NCI-H460 (cell line): ENCODE measurements at regions not wholly inside any gene's neighbourhood (a gene's known extent, or its start where the extent isn't known, plus 50 kb on each side); places are given as distances from the start of the nearest gene placed in this dataset.
"Not testable (repeated sequence)": the region's sequence is repeated elsewhere in the genome, so short reads cannot be mapped to it uniquely, and the experiment has no call there.

Experiments used
- DNase-seq: peaks from one replicate; pipeline ENCODE4 v3.0.0-alpha.2; 2016; ENCODE audit warnings: low read depth; ENCODE audit errors: extremely low read depth

DNA sequence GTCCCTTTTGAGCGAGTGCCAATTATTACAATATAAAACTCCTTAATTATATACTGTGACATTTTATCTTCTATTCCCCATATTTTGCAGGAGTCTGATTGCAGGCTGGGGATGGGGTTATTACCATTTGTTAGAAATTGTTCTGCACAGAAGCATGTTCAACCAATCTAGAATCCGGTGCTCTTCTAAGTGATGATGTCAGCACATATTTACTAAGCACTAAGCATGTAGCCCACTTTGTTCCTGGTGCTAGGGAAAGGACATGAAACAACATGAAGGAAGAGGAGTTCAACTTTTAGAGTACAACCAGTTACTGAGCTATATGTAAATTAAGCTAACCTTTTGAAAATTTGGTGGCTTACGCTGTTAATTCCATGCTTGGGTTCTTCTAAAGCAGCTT is 52.8 kb upstream of the IL1RAPL2 start:
- no peak for DNase-seq

DNA sequence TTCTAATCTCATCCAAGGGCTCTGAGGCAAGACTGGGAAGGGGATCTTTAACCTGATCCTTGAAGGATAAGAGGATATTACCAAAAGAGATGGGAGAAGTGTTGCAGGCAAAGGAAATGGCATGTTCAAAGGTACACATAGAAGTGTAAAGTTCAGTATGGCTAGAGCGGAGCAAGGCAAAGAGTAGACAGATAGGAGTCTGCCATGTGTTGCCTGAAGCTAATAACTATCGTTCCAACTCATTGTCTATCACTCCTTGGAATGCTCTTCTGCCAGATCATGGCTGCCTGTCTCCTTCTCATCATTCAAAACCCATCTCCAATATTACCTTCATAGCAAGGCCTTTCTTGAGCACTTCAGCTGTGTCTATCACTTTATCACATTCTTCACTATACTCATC is 55.2 kb upstream of the IL1RAPL2 start:
- DNase-seq = no peak

DNA sequence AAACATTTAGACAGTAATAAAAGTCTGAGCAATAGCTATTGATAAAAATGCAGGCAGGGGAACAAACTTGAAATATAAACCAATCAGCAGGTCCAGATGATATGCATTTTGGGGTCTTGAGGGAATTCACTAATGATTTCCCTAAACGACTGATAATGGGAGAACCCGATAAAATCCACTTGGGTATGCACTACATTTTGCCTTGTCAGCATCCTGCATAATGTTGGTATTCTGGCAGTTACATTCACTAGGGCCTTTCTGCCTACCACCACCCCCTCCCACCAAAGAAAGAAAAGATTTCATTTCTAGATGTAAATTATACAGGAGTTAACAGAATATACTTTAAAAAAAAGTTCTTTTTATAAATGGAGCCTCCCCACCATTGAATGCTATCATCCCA is 63.5 kb upstream of the IL1RAPL2 start:
- no peak for DNase-seq

DNA sequence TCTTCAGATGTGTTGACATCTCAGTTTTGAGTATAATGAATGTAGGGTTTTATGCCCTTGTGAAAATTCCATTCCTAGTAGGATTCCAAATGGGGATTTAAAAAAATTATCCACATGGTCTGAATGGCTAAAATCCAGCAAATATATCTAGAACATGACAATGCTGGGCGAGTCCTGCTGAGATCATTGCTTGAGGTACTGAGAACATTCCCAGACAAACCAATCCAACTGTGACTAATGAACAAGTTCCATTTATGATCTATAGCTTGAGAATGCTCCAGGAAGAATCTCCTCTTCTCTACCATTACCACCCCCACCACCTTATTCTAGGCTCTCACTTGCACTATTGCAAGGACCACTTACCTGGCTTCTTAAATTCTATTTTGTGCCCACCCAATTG is 77.2 kb upstream of the IL1RAPL2 start:
- DNase-seq = no peak

DNA sequence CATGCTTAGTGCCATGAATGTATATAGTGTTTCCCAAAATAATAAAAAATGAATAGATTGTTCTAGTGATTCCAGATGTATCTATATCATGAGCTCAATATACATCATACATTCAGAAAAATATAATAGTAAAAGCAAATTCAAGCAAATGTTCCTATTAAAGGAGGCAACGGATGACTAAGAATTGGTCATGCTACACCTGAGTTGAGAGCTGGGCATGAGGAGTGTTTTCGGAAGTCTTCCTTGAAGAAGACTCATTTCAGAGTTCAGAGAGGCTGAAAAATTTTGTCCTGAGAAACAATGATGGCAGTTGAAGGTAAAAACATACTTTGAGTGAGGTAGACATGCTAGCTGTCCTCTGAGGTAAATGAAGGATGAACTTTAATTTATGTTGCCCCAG is 79.3 kb upstream of the IL1RAPL2 start:
- no peak for DNase-seq

DNA sequence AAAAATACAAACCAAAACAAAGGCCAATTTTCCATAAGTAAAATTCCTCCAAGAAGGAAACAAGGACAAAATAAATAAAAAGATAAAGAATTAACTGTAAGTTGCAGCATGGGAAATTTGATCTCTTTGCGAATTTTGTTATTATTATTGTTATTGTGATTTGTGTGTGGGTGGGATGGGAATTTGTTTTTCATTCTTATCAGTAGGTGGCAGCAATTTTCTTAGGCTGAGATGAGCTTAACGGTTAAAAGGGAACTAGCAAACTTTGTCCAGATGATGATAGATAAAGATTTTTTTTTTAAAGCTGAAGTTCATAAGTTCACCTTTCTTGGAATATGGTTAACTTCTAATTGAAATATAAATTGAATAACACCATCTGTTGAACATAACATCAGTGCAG is 83.2 kb upstream of the IL1RAPL2 start:
- DNase-seq = no peak

DNA sequence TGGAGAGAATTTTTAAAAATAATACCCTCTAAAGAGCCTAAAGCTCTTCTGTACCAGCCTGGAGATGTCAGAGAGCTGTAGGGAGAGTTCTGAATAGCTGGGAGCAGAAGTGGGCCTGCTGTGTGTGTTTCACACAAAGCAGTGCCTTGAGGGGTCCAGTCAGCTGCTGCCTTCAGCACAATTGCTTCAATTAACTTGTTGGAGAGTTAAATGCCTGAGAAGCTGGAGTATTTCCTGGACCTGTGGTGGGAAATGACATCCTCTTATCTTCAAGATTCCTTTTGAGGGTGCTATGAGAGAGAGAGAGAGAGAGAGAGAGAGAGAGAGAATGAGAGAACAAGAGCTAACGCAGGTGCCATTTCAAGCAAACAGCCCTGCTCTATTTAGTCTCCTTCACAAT is 96.2 kb upstream of the IL1RAPL2 start:
- no peak for DNase-seq

DNA sequence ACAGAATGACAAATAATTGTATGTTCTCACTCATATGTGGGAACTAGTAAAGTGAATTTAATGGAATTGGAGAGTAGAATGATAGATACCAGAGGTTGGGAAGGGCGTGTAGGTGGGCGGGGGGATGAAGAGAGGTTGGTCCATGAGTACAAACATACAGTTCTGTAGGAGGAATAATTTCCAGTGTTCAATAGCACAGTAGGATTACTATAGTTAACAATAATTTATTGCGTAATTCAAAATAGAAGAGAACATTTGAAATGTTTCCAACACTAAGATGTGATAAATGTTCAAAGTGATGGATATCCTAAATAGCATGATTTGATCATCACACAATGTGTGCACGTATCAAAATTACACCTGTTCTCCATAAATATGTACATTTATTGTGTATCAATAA is 106.2 kb upstream of the IL1RAPL2 start:
- DNase-seq = no peak

DNA sequence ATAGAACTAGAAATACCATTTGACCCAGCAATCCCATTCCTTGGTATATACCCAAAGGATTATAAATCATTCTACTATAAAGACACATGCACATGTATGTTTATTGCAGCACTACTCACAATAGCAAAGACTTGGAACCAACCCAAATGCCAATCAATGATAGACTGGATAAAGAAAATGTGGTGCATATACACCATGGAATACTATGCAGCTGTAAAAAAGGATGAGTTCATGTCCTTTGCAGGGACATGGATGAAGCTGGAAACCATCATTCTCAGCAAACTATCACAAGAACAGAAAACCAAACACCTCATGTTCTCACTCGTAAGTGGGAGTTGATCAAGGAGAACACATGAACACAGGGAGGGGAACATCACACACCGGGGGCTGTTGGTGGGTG is 108.9 kb upstream of the IL1RAPL2 start:
- not testable (repeated sequence) for DNase-seq

DNA sequence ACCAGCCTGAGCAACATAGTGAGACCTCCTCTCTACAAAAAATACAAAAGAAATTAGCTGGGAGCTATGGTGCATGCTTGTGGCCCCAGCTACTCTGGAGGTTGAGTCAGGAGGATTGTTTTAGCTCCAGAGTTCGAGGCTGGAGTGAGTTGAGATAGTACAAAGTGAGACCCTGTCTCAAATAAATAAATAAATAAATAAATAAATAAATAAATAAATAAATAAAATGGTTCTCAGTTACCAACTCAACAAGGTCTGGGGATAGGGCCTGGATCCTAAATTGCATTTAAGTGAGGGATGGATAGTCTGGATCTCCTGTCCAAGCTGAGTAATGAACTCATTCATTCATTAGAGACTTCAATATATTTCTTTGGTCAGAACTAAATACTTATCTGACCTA is 115.7 kb upstream of the IL1RAPL2 start:
- no peak for DNase-seq

DNA sequence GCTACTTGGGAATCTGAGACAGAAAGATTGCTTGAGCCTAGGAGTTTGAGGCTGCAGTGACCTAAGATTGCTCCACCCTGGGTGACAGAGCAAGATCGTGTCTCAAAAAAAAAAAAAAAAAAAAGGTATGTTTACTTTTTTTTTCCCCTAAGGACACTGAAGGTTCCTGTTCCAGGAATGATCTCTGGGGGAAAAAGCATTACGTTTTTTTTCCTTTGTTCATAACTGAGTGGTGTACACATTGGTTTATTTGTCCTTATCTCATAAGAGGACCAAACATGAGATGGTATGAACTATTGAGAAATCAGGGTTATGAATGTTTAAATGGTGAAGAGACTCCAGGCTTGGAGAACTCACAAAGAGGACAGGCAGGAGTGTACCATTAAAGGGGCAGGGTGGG is 120.4 kb upstream of the IL1RAPL2 start:
- no peak for DNase-seq

DNA sequence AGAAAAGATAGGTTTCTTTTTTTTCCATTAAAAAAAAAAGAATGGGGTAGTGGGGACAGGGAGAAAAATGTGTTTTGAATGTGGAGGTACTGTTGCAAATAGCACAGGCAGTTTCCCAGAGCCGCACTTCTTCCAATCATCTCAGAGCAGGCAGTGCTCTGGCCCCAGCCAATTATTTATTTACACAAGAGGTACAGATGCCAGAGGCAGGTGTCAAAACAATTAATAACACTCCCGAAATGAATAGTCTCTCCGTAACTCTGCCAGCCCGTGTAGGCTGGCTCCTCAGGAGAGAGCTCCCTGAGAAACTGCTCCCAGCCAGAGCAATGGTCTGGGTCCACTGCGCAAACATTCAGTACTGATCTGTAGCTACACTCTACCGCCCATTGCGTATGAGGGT is 130.8 kb upstream of the IL1RAPL2 start:
- no peak for DNase-seq

DNA sequence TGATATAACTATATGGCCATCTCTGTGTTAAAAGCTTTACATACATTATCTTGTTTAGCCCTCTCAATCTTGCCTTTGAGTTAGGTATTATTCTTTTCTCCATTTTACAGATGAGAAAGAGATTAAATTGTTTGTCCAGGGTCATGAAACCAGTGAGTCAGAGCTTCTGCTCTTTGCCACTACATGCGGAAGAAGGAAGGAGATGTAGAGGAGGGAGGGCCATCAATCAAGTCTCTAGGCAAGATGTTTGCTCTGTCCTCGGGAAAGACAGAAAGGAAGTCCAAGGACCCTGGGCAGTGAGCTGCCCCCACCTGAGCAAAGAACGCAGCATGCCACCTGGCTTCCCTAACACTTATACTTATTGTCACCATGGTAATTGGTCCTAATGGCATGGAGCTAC is 133.7 kb upstream of the IL1RAPL2 start:
- no peak for DNase-seq

DNA sequence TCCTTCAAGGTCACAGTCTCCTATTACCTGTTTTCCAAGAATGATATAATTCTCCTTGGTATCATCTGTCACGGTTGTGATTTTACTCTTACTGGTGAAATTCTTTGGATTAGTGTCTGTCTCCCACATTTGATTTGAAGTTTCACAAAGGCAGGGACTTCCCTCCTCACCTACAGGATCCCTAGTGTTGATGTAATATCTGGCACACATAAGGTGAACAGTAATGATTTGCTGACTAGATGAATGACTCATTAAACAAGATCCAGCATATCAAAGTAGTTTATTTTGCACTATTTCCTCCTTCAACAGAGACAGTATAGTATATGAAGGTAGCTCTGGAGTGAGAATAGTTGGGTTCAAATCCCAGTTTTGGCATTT is 135.3 kb upstream of the IL1RAPL2 start:
- DNase-seq = no peak

DNA sequence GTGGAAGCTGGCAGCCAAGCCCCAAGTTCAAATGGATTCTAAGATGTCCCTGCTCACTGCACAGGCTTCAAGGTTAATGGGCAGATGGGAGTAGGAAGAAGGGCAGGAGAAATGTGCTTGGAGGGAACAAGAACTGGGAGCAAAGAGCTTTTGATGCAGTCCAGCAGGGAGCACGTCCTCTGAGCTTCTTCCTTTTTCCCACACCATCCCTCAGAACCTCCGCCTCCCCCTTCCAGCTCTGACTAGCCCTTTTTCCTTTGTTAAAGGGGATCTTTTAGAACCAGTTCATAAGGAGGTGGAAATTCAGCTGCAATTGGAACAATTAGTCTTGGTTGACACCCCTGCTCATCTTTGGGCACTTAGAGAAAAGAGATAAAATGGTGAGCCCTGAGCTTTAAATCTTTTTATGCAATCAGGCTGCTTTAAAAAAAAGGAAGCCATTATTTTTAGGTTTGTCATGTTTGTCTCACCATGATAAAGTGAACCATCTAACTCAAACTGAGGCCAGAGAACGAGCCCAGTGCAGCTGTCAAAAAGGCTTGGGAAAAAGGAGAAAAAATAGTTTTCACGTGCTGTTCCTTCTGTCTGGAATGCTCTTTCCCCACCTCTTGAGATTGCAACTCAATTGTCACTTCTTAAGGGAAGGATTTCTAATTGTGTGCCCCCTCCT is 135.8 kb upstream of the IL1RAPL2 start:
- no peak for DNase-seq

DNA sequence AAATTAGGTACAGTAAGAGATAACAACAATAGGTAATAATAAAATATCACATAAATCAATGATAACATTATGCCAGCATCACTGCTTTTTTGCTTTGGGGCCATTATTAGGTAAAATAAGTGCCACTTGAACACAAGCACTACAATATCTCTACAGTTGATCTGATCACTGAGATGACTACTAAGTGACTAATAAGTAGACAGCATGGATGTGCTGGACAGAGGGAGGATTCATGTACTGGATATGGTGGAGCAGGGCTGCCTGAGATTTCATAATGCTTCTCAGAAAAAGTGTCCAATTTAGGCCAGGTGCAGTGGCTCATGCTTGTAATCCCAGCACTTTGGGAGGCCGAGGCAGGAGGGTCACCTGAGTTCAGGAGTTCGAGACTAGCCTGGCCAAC is 137.8 kb upstream of the IL1RAPL2 start:
- no peak for DNase-seq

DNA sequence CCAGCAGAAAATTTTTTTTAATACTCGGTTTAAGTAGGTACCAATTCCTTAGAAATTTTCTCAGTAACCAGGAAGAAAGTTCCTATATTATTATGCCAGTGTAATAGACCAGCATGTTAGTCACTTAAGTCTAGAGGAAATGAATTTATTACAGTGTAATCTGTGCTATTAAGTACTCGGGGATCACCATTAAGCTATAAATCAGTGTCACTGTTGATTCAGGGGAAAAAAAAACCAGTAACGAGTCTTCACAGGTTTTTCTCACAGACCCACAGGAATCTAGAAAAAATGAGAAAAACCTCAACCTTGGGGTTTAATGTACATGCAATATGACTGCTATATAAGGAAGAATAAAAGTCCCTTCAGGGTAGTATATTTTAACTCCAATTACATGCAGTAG is 138.3 kb upstream of the IL1RAPL2 start:
- no peak for DNase-seq

DNA sequence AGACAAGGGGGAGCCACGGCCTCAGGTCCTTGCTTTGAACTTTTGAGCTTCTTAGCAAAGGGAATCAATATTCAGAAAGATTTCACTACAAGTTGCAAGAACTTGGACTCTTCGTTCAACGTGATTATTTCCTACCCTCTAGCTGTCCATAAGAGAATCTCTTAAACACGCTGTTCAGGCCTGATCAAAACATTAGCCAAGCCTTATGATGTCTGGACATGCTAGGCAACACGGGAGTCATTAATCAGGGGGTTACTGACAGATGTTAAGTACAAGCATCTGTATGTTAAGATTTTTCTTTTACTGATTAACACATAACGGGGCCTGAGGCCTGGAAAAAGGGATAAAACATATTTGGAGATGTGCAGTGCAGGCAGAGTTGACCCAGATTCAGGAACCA is 138.9 kb upstream of the IL1RAPL2 start:
- DNase-seq = no peak

DNA sequence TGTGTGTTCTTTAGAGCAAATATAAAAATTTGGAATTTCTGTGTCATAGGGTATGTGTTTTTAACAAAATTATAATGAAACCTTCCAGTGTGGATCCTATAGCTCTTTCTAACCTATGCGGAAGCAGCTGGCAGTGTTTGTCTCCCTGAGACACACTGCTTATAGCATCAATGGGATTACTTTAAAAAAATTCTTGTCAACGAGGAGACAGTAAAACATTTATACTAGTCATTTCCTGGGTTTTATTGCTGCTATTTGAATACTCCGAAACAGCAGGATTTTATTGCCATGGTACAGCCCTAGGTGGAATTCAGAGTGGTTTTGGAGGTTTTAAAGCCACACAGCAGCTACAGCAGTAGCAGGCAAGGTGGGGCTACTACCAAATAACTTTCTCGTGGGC is 145.1 kb upstream of the IL1RAPL2 start:
- DNase-seq = no peak

DNA sequence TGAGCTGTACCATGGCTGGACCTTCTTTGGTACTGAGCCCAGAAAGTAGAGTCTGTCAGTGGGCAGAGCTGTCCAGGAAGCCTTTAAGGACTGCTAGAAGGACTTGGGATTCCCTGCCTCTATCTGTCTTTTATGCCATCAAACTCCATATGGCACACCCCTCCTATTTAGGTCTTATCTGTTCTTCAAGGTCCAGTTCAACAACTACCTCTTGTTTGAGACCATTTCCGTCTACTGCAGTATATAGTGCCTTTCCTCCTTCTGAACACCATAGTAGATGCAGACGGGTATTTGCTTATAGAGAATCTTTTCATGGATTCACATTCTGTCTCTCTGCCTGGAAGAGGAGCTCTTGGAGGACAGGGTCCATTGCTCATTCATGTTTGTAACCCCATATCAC is 146.1 kb upstream of the IL1RAPL2 start:
- DNase-seq = no peak

DNA sequence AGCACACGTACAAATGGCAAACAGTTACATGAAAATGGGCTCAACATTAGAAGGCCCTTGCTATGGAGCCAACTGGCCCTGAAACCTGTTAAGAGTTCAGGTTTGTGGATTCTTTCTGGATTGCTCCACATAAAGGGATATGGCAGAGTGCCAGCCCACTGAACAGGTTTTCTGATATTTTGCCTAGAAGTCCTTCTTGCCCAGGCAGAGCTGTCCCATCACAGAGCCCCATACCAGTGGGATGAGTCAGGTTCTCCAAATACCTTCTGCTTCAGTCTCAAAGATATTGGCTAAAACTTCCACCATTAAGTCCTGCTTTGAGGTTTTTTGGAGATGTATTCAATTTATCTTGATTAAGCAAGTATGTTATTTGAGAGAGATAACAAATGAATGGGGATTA is 146.8 kb upstream of the IL1RAPL2 start:
- DNase-seq = no peak

DNA sequence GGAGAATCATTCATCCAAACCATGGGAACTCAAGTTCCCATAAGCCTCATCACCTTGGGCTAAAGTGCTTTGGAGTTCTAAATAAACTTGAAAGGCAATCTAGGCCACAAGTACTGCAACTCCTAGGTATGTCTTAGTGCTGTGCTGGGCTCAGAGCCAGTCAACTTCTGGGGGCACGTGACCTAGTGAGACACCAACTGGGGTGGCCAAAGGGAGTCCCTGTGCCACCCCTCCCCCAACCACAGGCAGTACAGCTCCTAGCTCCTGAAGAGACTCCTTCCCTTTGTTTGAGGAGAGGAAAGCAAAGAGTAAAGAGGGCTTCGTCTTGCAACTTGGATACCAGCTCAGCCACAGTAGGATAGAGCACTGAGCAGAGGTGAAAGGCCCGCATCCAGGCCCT is 154.2 kb upstream of the IL1RAPL2 start:
- DNase-seq = no peak

DNA sequence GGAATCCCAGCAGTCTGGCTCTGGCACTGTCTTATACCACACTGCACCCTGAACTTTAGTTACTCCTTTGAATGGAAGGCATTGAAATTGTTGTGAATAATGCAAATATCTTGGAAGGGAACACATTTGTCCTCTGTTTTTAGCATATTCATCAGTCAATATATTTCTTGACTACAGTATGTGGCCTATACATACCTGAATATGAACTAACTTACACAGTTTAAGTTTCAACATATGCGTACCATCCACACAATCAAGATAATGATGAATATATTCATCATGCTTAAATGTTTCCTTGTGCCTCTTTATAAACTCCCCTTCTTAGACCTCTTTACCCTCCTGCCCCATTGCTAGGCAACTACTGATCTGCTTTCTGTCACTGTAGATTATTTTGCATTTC is 145.7 kb upstream of the ESX1 start:
- DNase-seq = no peak

DNA sequence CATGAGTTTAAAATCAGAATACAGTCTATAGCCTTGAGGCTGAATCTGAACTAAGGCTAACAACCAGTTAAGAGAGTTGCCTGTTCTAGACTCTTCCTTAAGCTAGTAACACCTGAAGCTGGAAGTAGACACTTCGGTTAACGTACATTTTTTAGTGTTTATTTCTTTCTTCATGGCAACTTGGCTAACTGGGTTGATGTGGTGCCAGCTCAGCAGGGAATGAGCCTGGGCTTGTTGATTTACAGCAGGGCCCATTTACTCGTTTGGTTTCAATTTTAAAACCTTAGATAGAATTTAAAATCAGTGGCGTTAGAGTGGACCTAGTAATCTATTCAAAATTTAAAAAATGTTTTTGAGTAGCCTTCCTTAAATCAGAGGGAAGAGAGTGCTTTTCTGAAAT is 137.6 kb upstream of the ESX1 start:
- no peak for DNase-seq
